ENCODE measurements at regions not wholly inside any gene's neighbourhood (a gene's known extent, or its start where the extent isn't known, plus 50 kb on each side); places are given as distances from the start of the nearest gene placed in this dataset.
A peak's percentile ranks its signal among the peaks of the same experiment; 100 is the strongest.
"Not testable (repeated sequence)": the region's sequence is repeated elsewhere in the genome, so short reads cannot be mapped to it uniquely, and the experiment has no call there.

DNA sequence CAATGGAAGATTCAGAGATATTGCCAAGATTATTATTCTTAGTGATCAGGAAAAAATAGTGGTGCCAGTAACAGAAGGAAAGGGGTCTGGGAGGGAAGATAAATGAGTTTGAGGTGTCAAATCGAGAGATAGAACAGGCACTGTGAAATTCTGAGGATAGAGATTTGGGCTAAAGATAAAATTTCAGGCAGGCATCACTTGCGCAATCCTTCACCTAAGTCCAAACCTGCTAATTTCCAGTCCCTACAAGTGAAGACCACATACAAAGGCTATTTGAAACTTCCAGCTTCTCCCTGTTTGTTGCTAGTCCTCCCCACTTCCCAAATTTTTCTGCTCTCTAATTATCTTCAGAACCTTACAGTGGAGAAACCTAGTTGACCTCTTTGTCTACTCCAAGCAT lies 494.6 kb downstream of the MAGEE1 start:
- Histone ChIP-seq H4K5ac (ENCODE audit: low read depth, low read length) (no peak overlapping the region), H3K79me1 (ENCODE audit: low read depth in 1 of 2, low read length in 2 of 2) (no peaks in the 10 kb centered on the region), H3K4me2 (ENCODE audit: low read depth, low read length) (no peak overlapping the region), H2AK9ac (replicated peaks; ENCODE audit: low read depth, low read length, poor library complexity) (no peak overlapping the region), H3K36me3 (ENCODE audit: control insufficient read depth, insufficient read depth, low read length) (no peaks in the 10 kb centered on the region), H3K4me1 (ENCODE audit: control insufficient read depth, insufficient read depth, low read length) (no peaks in the 10 kb centered on the region), H3K27ac (ENCODE audit: insufficient read depth, low read length) (no peak overlapping the region), H3K9me3 (ENCODE audit: control insufficient read depth, insufficient read depth, low read length) (no peaks in the 10 kb centered on the region), H2BK15ac (ENCODE audit: low read depth, low read length) (no peak overlapping the region), H3K18ac (ENCODE audit: low read depth, low read length) (no peak overlapping the region), H4K20me1 (ENCODE audit: insufficient read depth, low read length) (no peaks in the 10 kb centered on the region), H2BK20ac (ENCODE audit: low read depth, low read length) (no peak overlapping the region), H3K23ac (ENCODE audit: low read depth, low read length) (no peak overlapping the region), H2AK5ac (ENCODE audit: low read depth, low read length) (no peak overlapping the region), H2BK5ac (ENCODE audit: low read depth, low read length, poor library complexity, severe bottlenecking) (no peak overlapping the region), H3K14ac (replicated peaks; ENCODE audit: low read depth, low read length) (no peak overlapping the region), H2AFZ (replicated peaks; ENCODE audit: low read length, poor library complexity) (no peak overlapping the region), H3K9me1 (ENCODE audit: insufficient read depth, low read length) (no peaks in the 10 kb centered on the region), H4K91ac (ENCODE audit: insufficient read depth, low read depth, low read length) (no peak overlapping the region), H3K4ac (ENCODE audit: low read depth, low read length) (no peak overlapping the region), H4K8ac (ENCODE audit: low read depth in 2 of 2, low read length in 2 of 2) (no peak overlapping the region), H2BK120ac (ENCODE audit: low read depth, low read length) (no peak overlapping the region), H3K4me3 (ENCODE audit: insufficient read depth, low read depth, low read length) (no peak overlapping the region), H3K56ac (ENCODE audit: extremely low read depth, insufficient read depth, low read length) (no peak overlapping the region), H3K9ac (ENCODE audit: low read depth, low read length) (no peak overlapping the region), H3K27me3 (ENCODE audit: control insufficient read depth, insufficient read depth, low read length) (no peaks in the 10 kb centered on the region)
- TF ChIP-seq, protein P1, sequence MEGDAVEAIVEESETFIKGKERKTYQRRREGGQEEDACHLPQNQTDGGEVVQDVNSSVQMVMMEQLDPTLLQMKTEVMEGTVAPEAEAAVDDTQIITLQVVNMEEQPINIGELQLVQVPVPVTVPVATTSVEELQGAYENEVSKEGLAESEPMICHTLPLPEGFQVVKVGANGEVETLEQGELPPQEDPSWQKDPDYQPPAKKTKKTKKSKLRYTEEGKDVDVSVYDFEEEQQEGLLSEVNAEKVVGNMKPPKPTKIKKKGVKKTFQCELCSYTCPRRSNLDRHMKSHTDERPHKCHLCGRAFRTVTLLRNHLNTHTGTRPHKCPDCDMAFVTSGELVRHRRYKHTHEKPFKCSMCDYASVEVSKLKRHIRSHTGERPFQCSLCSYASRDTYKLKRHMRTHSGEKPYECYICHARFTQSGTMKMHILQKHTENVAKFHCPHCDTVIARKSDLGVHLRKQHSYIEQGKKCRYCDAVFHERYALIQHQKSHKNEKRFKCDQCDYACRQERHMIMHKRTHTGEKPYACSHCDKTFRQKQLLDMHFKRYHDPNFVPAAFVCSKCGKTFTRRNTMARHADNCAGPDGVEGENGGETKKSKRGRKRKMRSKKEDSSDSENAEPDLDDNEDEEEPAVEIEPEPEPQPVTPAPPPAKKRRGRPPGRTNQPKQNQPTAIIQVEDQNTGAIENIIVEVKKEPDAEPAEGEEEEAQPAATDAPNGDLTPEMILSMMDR (conservative IDR thresholded peaks at IDR 0.05; ENCODE audit: low read depth, low read length), result no peak
- TF ChIP-seq CEBPB (IDR thresholded peaks at IDR 0.05; ENCODE audit: low read depth, low read length), result peak; percentile 71
- BruUV-seq (replicated peaks), result no TSS peak
- intact Hi-C loops (cut with micrococcal nuclease) (no loop called here), dilution Hi-C loops (cut with HindIII; ENCODE audit: low sequenced_read_pairs, unreplicated experiment) (no loop called here), in situ Hi-C loops (cut with MboI; ENCODE audit: low sequenced_read_pairs) (no loop called here)
- DNase-seq, result no peak
- ChIA-PET POLR2A (ENCODE audit: unreplicated experiment) (no interaction called here), CTCF (no interaction called here)
- no CpG with 5 or more reads among the region's 2 CpGs for WGBS, 2 experiments (ENCODE audit: extremely low coverage in 2 of 2, insufficient read length in 1 of 2)
- ATAC-seq (ENCODE audit: low read depth), result no peak

DNA sequence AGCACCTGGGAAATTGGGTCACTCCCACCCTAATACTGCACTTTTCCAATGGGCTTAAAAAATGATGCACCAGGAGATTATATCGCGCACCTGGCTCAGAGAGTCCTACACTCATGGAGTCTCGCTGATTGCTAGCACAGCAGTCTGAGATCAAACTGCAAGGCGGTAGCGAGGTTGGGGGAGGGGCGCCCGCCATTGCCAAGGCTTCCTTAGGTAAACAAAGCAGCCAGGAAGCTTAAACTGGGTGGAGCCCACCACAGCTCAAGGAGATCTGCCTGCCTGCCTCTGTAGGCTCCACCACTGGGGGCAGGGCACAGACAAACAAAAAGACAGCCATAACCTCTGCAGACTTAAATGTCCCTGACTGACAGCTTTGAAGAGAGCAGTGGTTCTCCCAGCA lies 497.1 kb downstream of the MAGEE1 start:
- ATAC-seq (ENCODE audit: low read depth); H2BK15ac ChIP-seq (ENCODE audit: low read depth, low read length): not testable (repeated sequence)

More for the DNA sequence above, 497.1 kb downstream of the MAGEE1 start:
- WGBS, 2 experiments (ENCODE audit: extremely low coverage in 2 of 2, insufficient read length in 1 of 2), result 40% methylated on average over 1 of the region's 7 CpGs; no CpG with 5 or more reads in 1 of the 2 experiments
- H2AK5ac ChIP-seq (ENCODE audit: low read depth, low read length); H3K9ac ChIP-seq (ENCODE audit: low read depth, low read length); H3K56ac ChIP-seq (ENCODE audit: extremely low read depth, insufficient read depth, low read length); H3K14ac ChIP-seq (replicated peaks; ENCODE audit: low read depth, low read length); H3K4me2 ChIP-seq (ENCODE audit: low read depth, low read length); H3K9me1 ChIP-seq (ENCODE audit: insufficient read depth, low read length); POLR2A ChIA-PET (ENCODE audit: unreplicated experiment); CTCF ChIA-PET; intact Hi-C loops (cut with micrococcal nuclease); H2BK20ac ChIP-seq (ENCODE audit: low read depth, low read length); BruUV-seq (replicated peaks); DNase-seq; H3K79me1 ChIP-seq (ENCODE audit: low read depth in 1 of 2, low read length in 2 of 2); H2AFZ ChIP-seq (replicated peaks; ENCODE audit: low read length, poor library complexity); H3K36me3 ChIP-seq (ENCODE audit: control insufficient read depth, insufficient read depth, low read length); H3K9me3 ChIP-seq (ENCODE audit: control insufficient read depth, insufficient read depth, low read length); H4K91ac ChIP-seq (ENCODE audit: insufficient read depth, low read depth, low read length); H3K23ac ChIP-seq (ENCODE audit: low read depth, low read length); H4K5ac ChIP-seq (ENCODE audit: low read depth, low read length); H3K4ac ChIP-seq (ENCODE audit: low read depth, low read length); in situ Hi-C loops (cut with MboI; ENCODE audit: low sequenced_read_pairs); H2BK120ac ChIP-seq (ENCODE audit: low read depth, low read length); H4K20me1 ChIP-seq (ENCODE audit: insufficient read depth, low read length); H3K4me1 ChIP-seq (ENCODE audit: control insufficient read depth, insufficient read depth, low read length); dilution Hi-C loops (cut with HindIII; ENCODE audit: low sequenced_read_pairs, unreplicated experiment); H2AK9ac ChIP-seq (replicated peaks; ENCODE audit: low read depth, low read length, poor library complexity); H3K18ac ChIP-seq (ENCODE audit: low read depth, low read length); H3K27ac ChIP-seq (ENCODE audit: insufficient read depth, low read length); H2BK5ac ChIP-seq (ENCODE audit: low read depth, low read length, poor library complexity, severe bottlenecking); H3K27me3 ChIP-seq (ENCODE audit: control insufficient read depth, insufficient read depth, low read length); H4K8ac ChIP-seq (ENCODE audit: low read depth in 2 of 2, low read length in 2 of 2); H3K4me3 ChIP-seq (ENCODE audit: insufficient read depth, low read depth, low read length): not testable (repeated sequence)

Data from IMR-90 (cell line).